OCI-LY3 (cell line): ENCODE measurements at regions not wholly inside any gene's neighbourhood (a gene's known extent, or its start where the extent isn't known, plus 50 kb on each side); places are given as distances from the start of the nearest gene placed in this dataset.

Experiments
- EZH2phosphoT487 ChIP-seq: fragments of 200-600 bp; shearing (Covaris generic); IDR thresholded peaks from 2 replicates; pipeline ENCODE4 v1.6.1; 2018; ENCODE audit warnings: antibody characterized with exemption, mixed run types, low read depth
- TF ChIP-seq, protein P1 (sequence below): fragments of 200-600, 300-600 bp; sonication (generic); IDR thresholded peaks from 2 replicates; pipeline ENCODE4 v1.5.1; 2014; ENCODE audit warnings: antibody characterized with exemption, low read length, low read depth

DNA sequence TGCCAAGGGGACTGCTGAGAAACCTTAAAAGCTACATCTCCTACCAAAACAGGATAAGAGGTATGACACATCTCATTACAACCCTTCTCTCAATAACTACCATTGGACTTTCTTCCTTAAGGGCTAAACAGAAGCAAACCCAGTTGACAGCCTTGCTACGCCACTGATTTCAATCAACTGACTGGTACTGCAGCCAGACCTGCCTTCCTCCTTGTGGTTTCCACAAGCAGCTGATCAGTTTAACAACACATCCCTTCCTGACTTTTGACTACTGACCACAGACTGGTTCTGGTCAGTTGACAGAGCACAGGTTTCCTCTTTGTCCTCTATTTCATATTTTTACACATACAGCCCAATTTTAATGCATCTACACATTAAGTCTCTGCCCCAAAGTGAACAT, 108.8 kb downstream of the ADAMTS1 start:
- TF ChIP-seq, protein P1, sequence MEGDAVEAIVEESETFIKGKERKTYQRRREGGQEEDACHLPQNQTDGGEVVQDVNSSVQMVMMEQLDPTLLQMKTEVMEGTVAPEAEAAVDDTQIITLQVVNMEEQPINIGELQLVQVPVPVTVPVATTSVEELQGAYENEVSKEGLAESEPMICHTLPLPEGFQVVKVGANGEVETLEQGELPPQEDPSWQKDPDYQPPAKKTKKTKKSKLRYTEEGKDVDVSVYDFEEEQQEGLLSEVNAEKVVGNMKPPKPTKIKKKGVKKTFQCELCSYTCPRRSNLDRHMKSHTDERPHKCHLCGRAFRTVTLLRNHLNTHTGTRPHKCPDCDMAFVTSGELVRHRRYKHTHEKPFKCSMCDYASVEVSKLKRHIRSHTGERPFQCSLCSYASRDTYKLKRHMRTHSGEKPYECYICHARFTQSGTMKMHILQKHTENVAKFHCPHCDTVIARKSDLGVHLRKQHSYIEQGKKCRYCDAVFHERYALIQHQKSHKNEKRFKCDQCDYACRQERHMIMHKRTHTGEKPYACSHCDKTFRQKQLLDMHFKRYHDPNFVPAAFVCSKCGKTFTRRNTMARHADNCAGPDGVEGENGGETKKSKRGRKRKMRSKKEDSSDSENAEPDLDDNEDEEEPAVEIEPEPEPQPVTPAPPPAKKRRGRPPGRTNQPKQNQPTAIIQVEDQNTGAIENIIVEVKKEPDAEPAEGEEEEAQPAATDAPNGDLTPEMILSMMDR = no peak
- no peak for TF ChIP-seq EZH2phosphoT487
